Left ventricle myocardium inferior (tissue), 1 donor: ENCODE measurements at regions not wholly inside any gene's neighbourhood (a gene's known extent, or its start where the extent isn't known, plus 50 kb on each side); places are given as distances from the start of the nearest gene placed in this dataset.
"Not testable (repeated sequence)": the region's sequence is repeated elsewhere in the genome, so short reads cannot be mapped to it uniquely, and the experiment has no call there.

Experiments
- DNase-seq: peaks from one replicate; pipeline ENCODE4 v3.0.0-alpha.2; 2020
- H3K27ac ChIP-seq: fragments of 200-600 bp; replicated peaks from 2 replicates; pipeline ENCODE4 v1.8.0; 2021
- H3K27me3 ChIP-seq: fragments of 200-600 bp; 2 replicates; pipeline ENCODE4 v1.8.0; 2021; ENCODE audit warnings: low read depth
- H3K36me3 ChIP-seq: fragments of 200-600 bp; 2 replicates; pipeline ENCODE4 v1.8.0; 2021
- H3K4me1 ChIP-seq: fragments of 200-600 bp; 2 replicates; pipeline ENCODE4 v1.8.0; 2021
- H3K4me3 ChIP-seq: fragments of 200-600 bp; 2 replicates; pipeline ENCODE4 v1.8.0; 2021; ENCODE audit warnings: mild to moderate bottlenecking, moderate library complexity
- H3K9me3 ChIP-seq: fragments of 200-600 bp; replicated peaks from 2 replicates; pipeline ENCODE4 v1.8.0; 2021
- intact Hi-C: fragments of 100-400 bp; cut with micrococcal nuclease; formaldehyde crosslinking; loops from one replicate; pipeline ENCODE4 v1.11.0; 2022
- TF ChIP-seq, protein P1 (sequence below): fragments of 200-600 bp; IDR thresholded peaks from 2 replicates; pipeline ENCODE4 v1.8.0; 2021; ENCODE audit warnings: antibody characterized with exemption, mild to moderate bottlenecking, borderline replicate concordance
- donor health status: DM: no; HTN: yes; CAD: no; lungs with severe emphysema.

DNA sequence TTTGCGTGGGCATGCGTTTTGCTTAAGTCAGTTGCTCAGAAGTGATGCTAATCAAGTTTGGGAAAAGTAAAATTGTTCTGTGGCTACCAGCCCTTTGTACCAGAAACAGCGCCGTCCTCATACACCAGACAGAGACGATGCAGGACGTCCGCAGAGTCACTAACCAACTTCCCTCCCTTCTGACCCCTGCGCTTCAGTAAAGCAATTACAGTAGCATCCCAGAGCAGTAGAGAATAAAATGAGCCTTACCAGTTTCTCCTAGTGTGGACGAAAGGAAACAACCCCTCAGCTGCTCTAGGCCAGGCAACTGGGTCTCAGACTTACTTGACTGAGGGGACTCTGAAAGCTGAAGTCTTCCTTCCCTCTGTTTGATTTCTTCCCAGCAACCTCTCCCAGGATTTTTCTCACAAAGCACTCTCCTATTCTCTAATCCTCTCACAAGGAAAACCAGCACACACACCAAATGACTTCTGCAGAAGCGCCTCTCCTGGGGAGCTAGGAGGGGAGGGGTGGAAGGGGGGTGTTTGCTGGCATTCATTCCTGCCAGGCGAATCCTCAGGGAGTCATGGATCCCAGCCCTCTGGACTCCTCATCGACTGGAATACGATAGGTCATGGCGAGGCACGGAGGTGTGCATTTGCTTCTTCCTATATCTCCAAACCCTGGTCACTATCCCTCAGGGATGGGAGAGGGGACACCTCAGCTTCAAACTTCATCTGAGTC is 56.0 kb upstream of the MID1 start:
- no peaks in the 10 kb centered on the region for H3K36me3 ChIP-seq
- no peak for DNase-seq
- H3K4me1 ChIP-seq, result no peaks in the 10 kb centered on the region
- H3K27ac ChIP-seq, result no peak overlapping the region
- H3K9me3 ChIP-seq, result no peaks in the 10 kb centered on the region
- no peak overlapping the region for H3K4me3 ChIP-seq
- intact Hi-C loops, result no loop called here
- TF ChIP-seq, protein P1, sequence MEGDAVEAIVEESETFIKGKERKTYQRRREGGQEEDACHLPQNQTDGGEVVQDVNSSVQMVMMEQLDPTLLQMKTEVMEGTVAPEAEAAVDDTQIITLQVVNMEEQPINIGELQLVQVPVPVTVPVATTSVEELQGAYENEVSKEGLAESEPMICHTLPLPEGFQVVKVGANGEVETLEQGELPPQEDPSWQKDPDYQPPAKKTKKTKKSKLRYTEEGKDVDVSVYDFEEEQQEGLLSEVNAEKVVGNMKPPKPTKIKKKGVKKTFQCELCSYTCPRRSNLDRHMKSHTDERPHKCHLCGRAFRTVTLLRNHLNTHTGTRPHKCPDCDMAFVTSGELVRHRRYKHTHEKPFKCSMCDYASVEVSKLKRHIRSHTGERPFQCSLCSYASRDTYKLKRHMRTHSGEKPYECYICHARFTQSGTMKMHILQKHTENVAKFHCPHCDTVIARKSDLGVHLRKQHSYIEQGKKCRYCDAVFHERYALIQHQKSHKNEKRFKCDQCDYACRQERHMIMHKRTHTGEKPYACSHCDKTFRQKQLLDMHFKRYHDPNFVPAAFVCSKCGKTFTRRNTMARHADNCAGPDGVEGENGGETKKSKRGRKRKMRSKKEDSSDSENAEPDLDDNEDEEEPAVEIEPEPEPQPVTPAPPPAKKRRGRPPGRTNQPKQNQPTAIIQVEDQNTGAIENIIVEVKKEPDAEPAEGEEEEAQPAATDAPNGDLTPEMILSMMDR, result no peak
- no peaks in the 10 kb centered on the region for H3K27me3 ChIP-seq

DNA sequence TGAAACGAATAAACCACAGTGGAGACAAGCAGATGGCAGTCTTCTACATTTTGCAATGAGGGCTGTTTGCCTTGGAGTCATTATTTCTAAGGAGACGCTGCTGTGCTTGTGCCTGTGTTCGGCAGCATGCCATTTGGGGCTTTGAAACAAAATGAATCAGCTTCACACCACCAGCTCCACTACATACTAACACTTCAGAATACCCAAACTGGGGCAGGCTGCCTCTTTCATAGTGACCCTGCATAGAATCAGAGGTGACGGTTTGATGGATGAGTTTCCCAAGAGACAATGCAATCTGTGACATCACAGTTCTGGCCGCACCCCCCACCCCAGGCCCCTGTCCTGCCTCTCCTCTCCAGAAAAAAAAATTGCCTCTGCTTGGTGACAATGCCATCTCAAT is 57.1 kb upstream of the MID1 start:
- Histone ChIP-seq H3K36me3 (no peaks in the 10 kb centered on the region), H3K27ac (no peak overlapping the region), H3K9me3 (no peaks in the 10 kb centered on the region), H3K4me1 (no peaks in the 10 kb centered on the region), H3K4me3 (no peak overlapping the region), H3K27me3 (no peaks in the 10 kb centered on the region)
- intact Hi-C loops, result no loop called here
- no peak for DNase-seq
- TF ChIP-seq, protein P1, result no peak

DNA sequence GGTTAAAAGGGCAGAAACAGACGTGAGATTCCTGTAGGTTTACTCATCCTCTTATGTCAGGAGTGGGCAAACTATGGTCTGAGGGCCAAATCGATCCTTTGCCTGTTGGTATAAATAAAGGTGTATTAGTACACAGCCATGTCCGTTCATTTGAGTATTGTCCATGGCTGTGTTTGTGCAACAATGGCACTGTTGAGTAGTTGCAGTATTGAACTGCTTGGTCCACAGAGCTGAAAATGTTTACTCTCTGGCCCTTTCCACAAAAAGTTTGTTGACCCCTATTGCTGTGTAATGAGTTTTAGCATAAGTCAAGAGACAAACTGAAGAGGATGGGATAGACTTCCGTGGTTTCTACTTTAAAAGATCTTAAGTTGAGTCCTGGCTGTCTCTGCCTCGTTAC is 59.0 kb upstream of the MID1 start:
- no peaks in the 10 kb centered on the region for H3K9me3 ChIP-seq

DNA sequence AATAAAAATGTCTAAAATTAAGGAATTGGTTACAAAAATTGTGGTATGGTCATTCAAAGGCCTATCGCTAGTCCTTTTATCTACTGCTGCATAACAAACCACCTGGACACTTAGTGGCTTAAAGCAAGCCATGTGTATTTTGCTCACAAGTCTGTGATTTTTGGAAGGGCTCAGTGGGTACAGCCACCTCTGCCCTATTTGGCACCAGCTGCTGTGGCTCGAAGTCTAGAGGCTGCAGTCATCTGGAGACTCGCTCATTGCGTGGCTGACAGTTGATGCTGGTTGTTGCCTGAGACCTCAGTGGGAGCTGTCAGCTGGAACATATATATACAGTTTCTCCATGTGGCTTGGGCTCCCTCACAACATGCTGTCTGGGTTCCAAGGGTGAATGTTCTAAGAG is 60.8 kb upstream of the MID1 start:
- Histone ChIP-seq H3K9me3 (no peaks in the 10 kb centered on the region), H3K27me3 (no peaks in the 10 kb centered on the region), H3K4me1 (no peaks in the 10 kb centered on the region), H3K4me3 (no peak overlapping the region), H3K27ac (no peak overlapping the region), H3K36me3 (no peaks in the 10 kb centered on the region)
- no peak for DNase-seq
- intact Hi-C loops, result no loop called here
- TF ChIP-seq, protein P1, result no peak

More for the DNA sequence above, 59.0 kb upstream of the MID1 start:
- H3K27me3 ChIP-seq, result no peaks in the 10 kb centered on the region
- no peak overlapping the region for H3K27ac ChIP-seq
- intact Hi-C loops, result no loop called here
- DNase-seq, result no peak
- TF ChIP-seq, protein P1, result no peak
- H3K4me1 ChIP-seq, result no peaks in the 10 kb centered on the region
- H3K4me3 ChIP-seq, result no peak overlapping the region
- H3K36me3 ChIP-seq, result no peaks in the 10 kb centered on the region

DNA sequence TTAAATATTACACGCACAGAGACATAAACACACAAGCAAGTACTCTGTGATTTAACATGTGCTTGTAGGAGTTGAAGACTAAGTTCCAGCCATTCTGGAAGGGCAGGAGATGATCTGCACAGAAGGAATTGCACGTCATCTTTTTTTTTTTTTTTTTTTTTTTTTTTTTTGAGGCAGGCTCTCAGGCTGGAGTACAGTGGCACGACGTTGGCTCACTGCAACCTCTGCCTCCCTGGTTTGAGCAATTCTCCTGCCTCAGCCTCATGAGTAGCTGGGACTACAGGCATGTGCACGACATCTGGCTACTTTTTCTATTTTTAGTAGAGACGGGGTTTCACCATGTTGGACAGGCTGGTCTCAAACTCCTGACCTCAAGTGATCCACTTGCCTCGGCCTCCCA is 63.2 kb upstream of the MID1 start:
- DNase-seq, H3K4me1 ChIP-seq, H3K4me3 ChIP-seq, H3K27me3 ChIP-seq, H3K27ac ChIP-seq, intact Hi-C loops, H3K36me3 ChIP-seq, H3K9me3 ChIP-seq: not testable (repeated sequence)

DNA sequence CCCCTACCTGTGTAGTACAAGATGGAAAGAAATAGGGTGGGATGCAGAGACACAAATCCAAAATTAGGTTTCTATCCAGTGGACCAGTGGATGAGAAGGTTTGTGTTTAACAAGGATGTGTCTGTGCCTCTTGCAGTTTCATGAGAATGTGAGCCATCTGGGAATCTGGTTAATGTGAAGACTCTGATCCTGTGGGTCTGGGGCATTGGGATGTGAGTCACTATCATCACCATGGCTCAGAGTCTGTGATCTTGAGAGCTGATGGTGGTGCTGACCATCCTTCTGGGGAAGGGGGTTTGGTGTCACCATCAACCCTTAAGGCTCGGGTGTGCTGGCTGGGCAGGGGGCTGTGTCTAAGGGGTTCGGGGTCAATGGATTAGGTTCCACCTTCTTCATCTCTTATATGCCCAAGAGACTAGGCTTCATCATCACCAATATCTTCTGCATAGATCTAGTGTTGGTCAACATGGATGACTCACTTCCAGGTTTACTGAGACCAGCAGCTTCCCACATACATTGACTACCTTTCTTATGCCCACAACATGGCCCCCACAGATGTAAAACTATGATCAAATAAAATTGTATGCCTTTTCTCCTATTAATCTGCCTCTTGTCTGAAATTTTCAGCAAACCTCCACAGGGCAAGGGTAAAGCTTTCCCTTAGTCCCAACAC is 65.7 kb upstream of the MID1 start:
- H3K4me3 ChIP-seq, result no peak overlapping the region

DNA sequence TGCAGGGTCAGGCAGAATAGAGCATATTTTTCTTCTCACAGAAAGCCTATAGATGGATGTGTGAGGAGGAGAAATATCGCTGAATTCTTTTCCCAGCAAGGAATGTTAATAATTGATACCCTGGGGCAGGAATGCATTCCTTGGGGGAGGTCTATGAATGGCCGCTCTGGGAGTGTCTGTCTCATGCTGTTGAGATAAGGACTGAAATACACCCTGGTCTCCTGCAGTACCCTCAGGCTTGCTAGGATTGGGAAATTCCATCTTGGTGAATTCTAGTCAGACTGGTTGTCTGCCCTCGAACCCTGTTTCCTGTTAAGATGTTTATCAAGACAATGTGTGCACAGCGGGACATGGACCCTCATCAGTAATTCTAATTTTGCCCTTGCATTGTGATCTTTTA is 71.4 kb upstream of the MID1 start:
- H3K9me3 ChIP-seq, result peaks cover 11% of the 10 kb centered on the region
- DNase-seq, H3K4me1 ChIP-seq, H3K27ac ChIP-seq, H3K4me3 ChIP-seq, H3K36me3 ChIP-seq, H3K27me3 ChIP-seq, intact Hi-C loops: not testable (repeated sequence)

More for the DNA sequence above, 65.7 kb upstream of the MID1 start:
- no peaks in the 10 kb centered on the region for H3K27me3 ChIP-seq
- H3K9me3 ChIP-seq, result no peaks in the 10 kb centered on the region
- H3K4me1 ChIP-seq, result no peaks in the 10 kb centered on the region
- intact Hi-C loops, result no loop called here
- H3K36me3 ChIP-seq, result no peaks in the 10 kb centered on the region
- TF ChIP-seq, protein P1, result no peak
- DNase-seq, result no peak
- no peak overlapping the region for H3K27ac ChIP-seq
